ENCODE measurements at regions not wholly inside any gene's neighbourhood (a gene's known extent, or its start where the extent isn't known, plus 50 kb on each side); places are given as distances from the start of the nearest gene placed in this dataset.

DNA sequence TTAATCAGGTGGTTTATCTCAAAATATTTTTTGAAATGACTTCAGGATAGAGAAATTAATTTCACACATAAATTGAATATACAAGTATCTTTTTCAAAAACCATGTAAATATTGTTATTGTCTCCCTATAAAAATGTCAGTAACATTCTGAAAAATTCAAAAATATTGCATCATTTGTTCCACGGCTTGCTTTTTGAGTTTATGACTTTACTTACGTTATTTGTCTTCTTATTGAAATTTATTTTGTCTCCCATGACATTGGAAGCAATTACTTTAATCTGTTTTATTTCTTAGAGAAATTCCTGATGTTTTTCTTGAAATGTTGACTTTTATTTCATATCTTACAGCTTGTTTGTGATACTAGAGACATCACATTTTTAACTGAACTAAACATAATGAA is 56.9 kb upstream of the P2RY1 start:
- TF ChIP-seq CTCF (IDR thresholded peaks at IDR 0.05), result no peak
- no peak for TF ChIP-seq POLR2A (IDR thresholded peaks at IDR 0.05)

Measured in testis (tissue), 2 donors.